HG03066 (cell line): ENCODE measurements at regions not wholly inside any gene's neighbourhood (a gene's known extent, or its start where the extent isn't known, plus 50 kb on each side); places are given as distances from the start of the nearest gene placed in this dataset.

Experiments used
- ATAC-seq: cut with Tn5 transposase; IDR thresholded peaks from one replicate; pipeline ENCODE4 v1.9.1; 2021; ENCODE audit warnings: low read depth; ENCODE audit not compliant: unreplicated experiment

- ATAC-seq: no peak
Measured at GRCh38 chr6:76453270-76453669, 380.8 kb upstream of the IMPG1 start.

DNA sequence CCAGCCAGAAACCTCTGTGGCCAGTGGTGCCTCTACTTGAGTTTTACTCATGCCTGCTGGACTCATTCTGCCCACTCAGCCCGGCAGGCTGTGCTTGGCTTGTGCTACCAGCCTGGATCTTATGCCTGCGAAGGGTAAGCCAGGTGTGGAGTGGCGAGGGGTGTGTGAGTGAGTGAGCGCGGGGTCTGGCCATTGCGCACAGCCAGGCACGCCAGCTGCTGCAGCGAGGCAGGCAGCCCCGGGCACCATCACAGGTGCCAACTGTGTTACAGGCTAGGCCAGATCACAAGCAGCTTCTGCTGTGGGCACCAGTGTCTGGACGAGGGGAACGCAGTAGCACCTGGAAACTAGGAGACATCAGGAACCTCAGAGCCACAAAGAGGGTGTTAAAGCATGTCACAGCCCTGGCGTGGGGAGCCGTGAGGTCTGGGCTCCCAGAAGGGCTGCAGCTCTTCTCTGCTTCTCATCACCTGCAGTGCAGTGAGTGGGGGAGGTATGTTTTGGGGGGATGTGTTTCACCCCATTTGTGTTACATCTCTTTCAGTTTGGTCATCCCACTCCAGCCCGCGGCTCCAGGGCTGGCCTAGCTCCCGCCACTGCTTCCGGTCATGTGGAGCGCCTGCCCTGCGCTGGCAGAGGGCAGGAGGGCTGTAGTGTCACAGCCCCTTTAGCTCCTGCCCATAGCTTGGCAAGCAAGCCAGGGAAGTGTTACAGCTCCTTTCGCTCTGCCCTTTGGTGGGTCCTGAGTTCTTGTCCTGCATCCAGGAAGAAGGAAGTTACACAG is 379.7 kb upstream of the IMPG1 start:
- no peak for ATAC-seq

DNA sequence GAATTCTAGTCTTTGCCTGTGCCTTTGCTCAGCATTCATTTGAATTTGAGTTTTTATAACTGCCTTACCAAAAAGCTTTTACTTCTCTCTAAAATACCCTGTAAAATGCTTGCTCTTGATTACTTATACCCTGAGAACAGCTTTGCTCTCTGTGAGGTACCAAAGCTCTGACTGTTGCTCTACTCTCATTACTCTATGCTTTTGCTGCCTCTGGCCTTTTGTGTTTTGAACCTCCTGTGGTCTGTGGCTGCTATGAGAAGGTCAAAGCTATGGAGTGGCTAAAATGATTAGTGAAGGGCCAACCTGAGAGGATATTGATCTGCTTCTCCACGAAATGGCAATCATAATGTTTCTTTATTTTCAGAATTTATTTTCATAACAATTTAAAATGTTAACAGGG is 375.6 kb upstream of the IMPG1 start:
- no peak for ATAC-seq

GRCh38 chr6:76441875-76442274 is 369.4 kb upstream of the IMPG1 start:
- no peak for ATAC-seq

GRCh38 chr6:76439811-76440210 is 367.3 kb upstream of the IMPG1 start:
- ATAC-seq: no peak

- ATAC-seq: no peak
Measured at GRCh38 chr6:76438768-76439167, 366.3 kb upstream of the IMPG1 start.

DNA sequence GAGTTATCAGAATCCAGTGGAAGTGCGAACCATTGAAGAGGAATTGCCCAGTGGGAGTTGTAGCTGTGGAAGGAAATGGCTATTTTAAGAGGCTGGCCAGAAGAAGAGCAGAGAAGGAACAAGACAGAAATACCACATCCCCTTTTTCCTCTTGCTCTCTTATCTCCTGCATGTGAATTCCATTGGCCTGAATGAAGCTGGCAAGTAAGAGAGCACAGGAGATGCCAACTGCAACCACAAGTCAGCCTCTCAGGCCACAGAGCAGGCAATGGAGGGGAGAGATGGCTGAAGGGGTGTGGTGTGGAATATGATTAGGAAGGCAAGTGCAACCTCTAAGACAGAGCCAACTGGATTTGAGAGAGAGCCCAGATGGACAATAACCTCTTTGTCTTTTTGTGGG is 362.7 kb upstream of the IMPG1 start:
- ATAC-seq: no peak

- ATAC-seq: no peak
Measured at GRCh38 chr6:76422511-76423213, 350.2 kb upstream of the IMPG1 start.

DNA sequence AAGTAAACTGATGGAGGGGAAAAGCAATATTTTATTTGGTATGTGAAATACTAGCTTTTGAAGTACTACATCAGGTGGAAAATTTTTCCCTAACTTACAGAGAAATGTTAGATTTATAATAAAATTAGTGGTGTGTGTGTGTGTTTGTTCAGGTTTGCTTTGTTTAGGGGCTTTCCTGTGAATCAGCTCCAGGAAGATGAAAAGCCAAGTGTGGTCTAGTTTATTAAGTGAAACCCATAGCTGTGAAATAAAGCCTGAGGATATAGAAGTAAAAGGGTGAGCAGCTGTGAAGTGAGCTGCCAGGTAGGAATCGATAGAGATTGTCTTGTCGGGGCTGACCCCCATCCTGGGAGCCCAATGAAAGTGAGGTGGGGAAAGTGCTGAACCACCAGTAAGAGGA is 347.6 kb upstream of the IMPG1 start:
- no peak for ATAC-seq

DNA sequence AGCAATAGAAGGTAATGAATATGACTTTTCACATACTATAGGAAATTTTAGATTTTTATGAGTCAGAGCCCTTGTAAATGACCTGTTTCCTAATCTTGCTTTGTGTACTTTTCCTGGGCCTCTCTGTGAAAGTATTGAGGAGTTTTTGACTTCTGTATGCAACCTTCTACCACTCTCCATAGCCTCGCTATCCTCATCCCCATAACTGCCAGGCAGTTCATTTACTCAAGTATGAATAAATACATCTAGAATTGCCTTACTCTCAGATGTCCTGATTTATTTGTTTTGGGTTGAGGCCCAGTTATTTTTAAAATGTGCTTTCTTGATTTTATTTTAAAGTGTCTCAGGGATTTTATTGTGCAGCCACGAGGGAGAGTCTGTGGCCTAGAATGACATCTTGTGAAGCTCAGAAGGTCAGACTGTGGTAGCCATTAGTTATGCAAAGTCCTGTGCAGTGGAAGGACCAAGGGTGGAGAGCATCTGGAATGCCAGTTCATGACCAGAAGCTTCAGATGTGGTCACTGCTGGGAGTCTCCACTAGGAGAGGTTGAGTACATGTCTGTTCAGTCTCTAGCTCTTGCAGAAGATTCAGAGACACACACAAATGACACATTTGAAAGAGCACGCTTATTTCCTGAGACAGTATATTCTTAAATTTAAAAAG is 346.2 kb upstream of the IMPG1 start:
- no peak for ATAC-seq

DNA sequence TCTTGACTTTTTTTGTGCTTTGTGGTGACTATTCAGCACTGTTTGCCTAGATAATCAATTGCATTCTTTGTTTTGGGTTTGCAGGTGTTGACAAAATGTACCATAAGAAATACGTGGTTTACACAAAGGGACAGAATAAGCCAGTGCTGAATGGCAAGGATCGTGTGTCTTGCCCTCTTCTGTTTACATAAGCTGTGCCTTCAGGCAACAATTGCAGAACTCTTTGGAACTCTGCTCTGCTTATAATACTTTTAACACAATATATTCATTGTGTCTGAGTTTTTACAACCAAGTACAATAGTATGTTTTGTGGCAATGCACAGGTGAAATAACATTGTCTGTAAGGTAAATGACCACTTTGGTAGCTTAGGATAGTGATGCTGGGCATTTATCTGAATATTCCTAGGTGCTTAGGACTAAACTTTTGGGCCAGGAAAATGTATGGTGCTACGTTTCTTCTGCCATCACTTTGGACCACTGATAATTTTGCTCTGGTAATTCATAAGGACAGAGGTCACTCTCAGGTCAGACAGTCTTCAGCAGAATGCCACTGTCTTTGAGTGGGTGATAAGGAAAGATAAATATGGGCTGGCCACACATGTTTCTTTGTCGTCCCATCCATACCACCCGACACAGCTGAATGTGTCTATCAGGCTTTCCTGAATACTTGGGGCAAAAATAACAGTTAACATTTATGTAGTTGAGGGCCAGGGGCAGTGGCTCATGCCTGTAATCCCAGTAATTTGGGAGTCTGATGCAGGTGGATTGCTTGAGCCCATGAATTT is 344.6 kb upstream of the IMPG1 start:
- no peak for ATAC-seq

DNA sequence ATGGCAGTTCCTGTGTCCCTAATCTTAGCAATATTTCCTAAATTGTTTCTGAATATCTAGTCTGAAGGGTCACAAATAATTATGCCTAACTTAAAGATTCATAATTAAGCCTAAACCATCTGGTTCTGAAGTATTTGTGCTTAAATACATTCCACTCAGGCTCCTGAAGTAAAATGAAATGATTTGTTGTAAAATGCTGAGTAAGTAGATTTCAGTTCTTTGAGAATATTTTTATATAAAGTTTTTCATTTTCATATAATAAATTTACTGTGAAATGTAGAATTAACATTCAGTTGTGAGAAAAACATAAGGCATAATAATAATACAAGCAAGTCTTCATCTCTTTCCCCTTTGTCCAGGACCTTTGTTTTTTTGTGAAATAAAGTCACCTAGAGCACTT is 330.6 kb upstream of the IMPG1 start:
- no peak for ATAC-seq

DNA sequence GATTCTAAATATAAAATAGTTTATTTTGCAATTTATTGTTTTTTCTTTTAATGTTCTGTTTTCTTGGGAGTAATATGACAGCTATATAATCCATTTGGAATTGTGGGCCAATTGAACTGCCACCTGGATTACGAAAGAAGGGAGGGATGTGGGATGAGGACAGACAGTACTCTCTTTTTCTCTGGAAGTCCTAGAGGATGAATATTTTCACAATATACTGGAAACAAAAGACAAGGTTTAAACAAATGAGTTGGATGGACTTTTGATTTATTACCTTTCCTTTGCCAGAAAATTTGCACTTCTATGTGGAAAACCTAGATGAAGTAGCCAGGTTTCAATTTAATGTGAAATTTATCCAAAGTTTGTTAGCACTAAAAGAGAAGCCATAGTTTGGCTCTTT is 325.5 kb upstream of the IMPG1 start:
- ATAC-seq: no peak

DNA sequence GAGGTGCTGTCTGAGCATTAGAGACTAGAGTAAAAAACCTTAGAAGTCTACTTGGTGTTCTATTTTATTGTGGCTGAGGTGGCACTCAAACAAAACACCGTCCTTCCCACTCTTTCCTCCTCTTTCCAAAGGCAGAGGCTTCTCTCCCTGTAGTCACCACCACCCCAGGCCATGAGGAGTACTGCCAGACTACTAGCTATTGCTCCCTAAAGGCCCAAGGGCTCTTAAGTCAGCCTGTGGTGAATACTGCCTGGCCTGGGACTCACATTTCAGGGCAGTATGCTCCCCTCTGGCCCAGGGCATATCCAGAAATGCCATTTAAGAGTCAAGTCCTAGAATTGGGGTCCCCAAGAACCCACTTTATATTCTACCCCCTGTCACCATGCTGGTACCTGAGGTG is 309.7 kb upstream of the IMPG1 start:
- no peak for ATAC-seq

DNA sequence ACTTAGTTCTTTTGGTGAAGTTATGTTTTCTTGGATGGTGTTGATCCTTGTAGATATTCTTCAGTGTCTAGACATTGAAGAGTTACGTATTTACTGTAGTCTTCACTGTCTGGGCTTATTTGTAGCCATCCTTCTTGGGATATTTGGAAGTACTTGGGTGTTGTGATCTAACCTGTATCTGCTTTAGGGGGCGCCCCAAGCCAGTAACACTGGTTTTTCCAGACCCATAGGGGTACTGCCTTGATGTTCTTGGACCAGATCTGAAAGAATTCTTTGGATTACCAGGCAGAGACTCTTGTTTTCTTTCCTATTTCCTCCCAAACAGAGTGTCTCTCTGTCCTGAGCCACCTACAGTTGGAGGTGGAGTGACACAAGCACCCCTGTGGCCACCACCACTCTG is 309.1 kb upstream of the IMPG1 start:
- no peak for ATAC-seq

DNA sequence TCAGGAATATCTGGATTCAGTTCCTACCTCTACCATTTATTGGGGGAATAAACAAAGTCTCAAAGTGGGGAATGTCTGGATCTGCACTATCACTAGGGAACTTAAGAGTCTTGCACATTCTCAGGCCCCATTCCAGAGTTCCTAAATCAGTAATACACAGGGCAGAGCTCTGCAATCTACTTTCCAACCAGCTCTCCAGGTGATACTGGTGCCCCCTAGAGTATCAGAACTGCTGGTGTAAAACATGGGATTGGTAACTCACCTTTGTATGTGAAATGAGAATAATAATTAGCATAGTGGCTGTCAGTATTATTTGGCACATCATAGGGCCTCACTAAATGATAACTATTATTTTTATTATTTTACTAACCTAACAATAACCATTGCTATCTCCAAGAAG is 278.8 kb upstream of the IMPG1 start:
- no peak for ATAC-seq

- no peak for ATAC-seq
Measured at GRCh38 chr6:76347539-76347938, 275.1 kb upstream of the IMPG1 start.

- ATAC-seq: no peak
Measured at GRCh38 chr6:76342611-76343160, 270.2 kb upstream of the IMPG1 start.

GRCh38 chr6:76330031-76330430 is 257.6 kb upstream of the IMPG1 start:
- ATAC-seq: no peak

DNA sequence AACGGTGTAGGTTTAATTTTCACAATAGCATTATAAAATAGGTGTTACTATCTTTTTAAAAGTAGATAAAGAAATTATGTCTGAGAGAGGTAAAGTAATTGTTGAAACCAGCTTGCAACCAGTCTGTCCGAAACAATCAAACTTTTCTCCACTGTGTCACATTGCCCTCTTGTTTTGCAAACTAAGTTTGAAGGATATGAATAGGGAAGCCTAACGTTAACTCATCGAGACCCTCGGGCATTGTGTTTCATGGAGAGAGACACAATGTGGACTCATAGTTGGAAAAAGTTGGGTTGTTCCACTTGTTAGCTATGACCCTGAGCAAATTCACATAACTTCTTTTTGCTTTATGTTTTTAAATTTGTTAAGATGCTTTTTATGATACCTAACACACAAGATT is 254.4 kb upstream of the IMPG1 start:
- ATAC-seq: no peak
